ENCODE measurements at regions not wholly inside any gene's neighbourhood (a gene's known extent, or its start where the extent isn't known, plus 50 kb on each side); places are given as distances from the start of the nearest gene placed in this dataset.

DNA sequence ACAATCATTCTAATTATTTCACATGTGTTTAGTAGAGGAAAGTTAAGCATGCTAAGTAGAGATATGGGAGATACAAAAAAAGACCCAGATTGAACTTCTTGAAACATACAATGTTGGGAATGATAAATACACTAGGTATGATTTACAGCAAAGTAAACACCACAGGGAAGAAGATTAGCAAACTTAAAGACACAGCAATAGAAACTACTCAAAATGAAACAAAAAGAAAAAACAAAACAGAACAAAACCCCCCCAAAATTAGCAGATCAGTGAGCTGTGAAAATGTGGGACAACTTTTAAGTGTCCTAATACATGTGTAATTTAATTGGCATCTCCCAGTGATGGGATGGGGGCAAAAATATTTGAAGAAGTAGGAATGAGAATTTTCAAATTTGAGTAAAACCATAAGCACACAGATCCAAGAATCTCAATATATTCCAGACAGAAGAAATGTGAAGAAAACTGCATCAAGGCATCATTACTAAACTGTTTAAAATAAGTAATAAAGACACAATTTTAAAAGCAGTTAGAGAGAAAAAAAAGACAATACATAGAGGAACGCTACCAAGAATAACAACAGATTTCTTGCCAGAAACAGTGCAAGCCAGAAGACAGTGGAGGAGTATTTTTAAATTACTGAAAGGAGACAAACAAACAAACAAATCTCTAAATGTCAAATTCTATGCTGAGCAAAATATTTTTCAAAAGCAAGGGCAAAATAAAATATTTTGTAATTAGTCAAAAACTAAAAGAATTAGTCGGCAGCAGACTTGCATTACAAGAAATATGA, 473.7 kb downstream of the QKI start:
- Histone ChIP-seq H3K9me2 (replicated peaks; ENCODE audit: low read depth, low read length) (no peaks in the 10 kb centered on the region), H2AFZ (ENCODE audit: low read length) (no peak overlapping the region), H3K4me3 (ENCODE audit: low read length, poor library complexity, severe bottlenecking) (no peak overlapping the region), H3K4me1 (ENCODE audit: insufficient read depth, low read length, poor library complexity, severe bottlenecking) (no peaks in the 10 kb centered on the region), H4K20me1 (ENCODE audit: insufficient read depth, low read length, poor library complexity, severe bottlenecking) (no peaks in the 10 kb centered on the region), H3K9ac (ENCODE audit: low read depth, low read length, poor library complexity, severe bottlenecking) (no peak overlapping the region), H3K27me3 (ENCODE audit: insufficient read depth, low read length, poor library complexity, severe bottlenecking) (no peaks in the 10 kb centered on the region), H3K4me2 (ENCODE audit: low read depth, low read length, poor library complexity, severe bottlenecking) (no peak overlapping the region), H3K9me3 (ENCODE audit: insufficient read depth, low read depth, low read length) (no peaks in the 10 kb centered on the region), H3K79me2 (ENCODE audit: insufficient read depth, low read length) (no peaks in the 10 kb centered on the region), H3K36me3 (ENCODE audit: insufficient read depth, low read length) (no peaks in the 10 kb centered on the region), H3F3A (ENCODE audit: low read depth) (no peaks in the 10 kb centered on the region)
- TF ChIP-seq EZH2phosphoT487 (IDR thresholded peaks at IDR 0.05; ENCODE audit: borderline replicate concordance) (no peak), CTCF (conservative IDR thresholded peaks at IDR 0.05; ENCODE audit: low read length) (no peak)

- Histone ChIP-seq H3K4me2 (ENCODE audit: low read depth, low read length, poor library complexity, severe bottlenecking) (no peak overlapping the region), H3K79me2 (ENCODE audit: insufficient read depth, low read length) (no peaks in the 10 kb centered on the region), H3F3A (ENCODE audit: low read depth) (no peaks in the 10 kb centered on the region), H3K36me3 (ENCODE audit: insufficient read depth, low read length) (no peaks in the 10 kb centered on the region), H3K9me2 (replicated peaks; ENCODE audit: low read depth, low read length) (no peaks in the 10 kb centered on the region), H4K20me1 (ENCODE audit: insufficient read depth, low read length, poor library complexity, severe bottlenecking) (no peaks in the 10 kb centered on the region), H3K4me1 (ENCODE audit: insufficient read depth, low read length, poor library complexity, severe bottlenecking) (no peaks in the 10 kb centered on the region), H3K9ac (ENCODE audit: low read depth, low read length, poor library complexity, severe bottlenecking) (no peak overlapping the region), H3K4me3 (ENCODE audit: low read length, poor library complexity, severe bottlenecking) (no peak overlapping the region), H3K9me3 (ENCODE audit: insufficient read depth, low read depth, low read length) (no peaks in the 10 kb centered on the region), H2AFZ (ENCODE audit: low read length) (no peak overlapping the region), H3K27me3 (ENCODE audit: insufficient read depth, low read length, poor library complexity, severe bottlenecking) (no peaks in the 10 kb centered on the region)
- TF ChIP-seq CTCF (conservative IDR thresholded peaks at IDR 0.05; ENCODE audit: low read length) (no peak), EZH2phosphoT487 (IDR thresholded peaks at IDR 0.05; ENCODE audit: borderline replicate concordance) (no peak)
Observed at GRCh38 chr6:163886428-163886827, 471.9 kb downstream of the QKI start.

- Histone ChIP-seq H3F3A (ENCODE audit: low read depth) (no peaks in the 10 kb centered on the region), H2AFZ (ENCODE audit: low read length) (no peak overlapping the region), H3K9me2 (replicated peaks; ENCODE audit: low read depth, low read length) (no peaks in the 10 kb centered on the region), H3K4me2 (ENCODE audit: low read depth, low read length, poor library complexity, severe bottlenecking) (no peak overlapping the region), H3K36me3 (ENCODE audit: insufficient read depth, low read length) (no peaks in the 10 kb centered on the region), H3K4me3 (ENCODE audit: low read length, poor library complexity, severe bottlenecking) (no peak overlapping the region), H3K9ac (ENCODE audit: low read depth, low read length, poor library complexity, severe bottlenecking) (no peak overlapping the region), H3K4me1 (ENCODE audit: insufficient read depth, low read length, poor library complexity, severe bottlenecking) (no peaks in the 10 kb centered on the region), H3K9me3 (ENCODE audit: insufficient read depth, low read depth, low read length) (peaks cover 4% of the 10 kb centered on the region; the same call in 1 of the 2 replicates), H3K79me2 (ENCODE audit: insufficient read depth, low read length) (no peaks in the 10 kb centered on the region), H3K27me3 (ENCODE audit: insufficient read depth, low read length, poor library complexity, severe bottlenecking) (no peaks in the 10 kb centered on the region), H4K20me1 (ENCODE audit: insufficient read depth, low read length, poor library complexity, severe bottlenecking) (no peaks in the 10 kb centered on the region)
- no peak for TF ChIP-seq EZH2phosphoT487 (IDR thresholded peaks at IDR 0.05; ENCODE audit: borderline replicate concordance)
- TF ChIP-seq CTCF (conservative IDR thresholded peaks at IDR 0.05; ENCODE audit: low read length), result no peak
Observed at GRCh38 chr6:163883984-163884383, 469.5 kb downstream of the QKI start.
